WERI-Rb-1 (cell line): ENCODE measurements at regions not wholly inside any gene's neighbourhood (a gene's known extent, or its start where the extent isn't known, plus 50 kb on each side); places are given as distances from the start of the nearest gene placed in this dataset.

Experiments used
- DNase-seq: peaks from one replicate; pipeline ENCODE4 v3.0.0-alpha.2; 2020
- H3K27ac ChIP-seq: fragments of 250-450 bp; sonication (Bioruptor Pico); 2 replicates; pipeline ENCODE4 v1.5.1; 2020; ENCODE audit warnings: mild to moderate bottlenecking, moderate library complexity
- H3K27me3 ChIP-seq: fragments of 250-450 bp; sonication (Bioruptor Pico); 2 replicates; pipeline ENCODE4 v1.5.1; 2021; ENCODE audit warnings: mild to moderate bottlenecking, low read depth, moderate library complexity; ENCODE audit not compliant: insufficient read depth, severe bottlenecking
- H3K36me3 ChIP-seq: fragments of 250-450 bp; sonication (Bioruptor Pico); 2 replicates; pipeline ENCODE4 v1.5.1; 2020; ENCODE audit warnings: mild to moderate bottlenecking, moderate library complexity
- H3K4me3 ChIP-seq: 2 replicates; pipeline ENCODE4 v1.5.1; 2011; ENCODE audit warnings: low read depth, mild to moderate bottlenecking, control low read depth, low read length
- H3K9me3 ChIP-seq: fragments of 250-450 bp; sonication (Bioruptor Pico); 2 replicates; pipeline ENCODE4 v1.5.1; 2021; ENCODE audit warnings: mild to moderate bottlenecking, moderate library complexity; ENCODE audit not compliant: severe bottlenecking
- TF ChIP-seq, protein P1 (sequence below): IDR thresholded peaks from 2 replicates; pipeline ENCODE4 v1.5.1; 2011; ENCODE audit warnings: low read depth, mild to moderate bottlenecking, control low read depth, inconsistent platforms, low read length

DNA sequence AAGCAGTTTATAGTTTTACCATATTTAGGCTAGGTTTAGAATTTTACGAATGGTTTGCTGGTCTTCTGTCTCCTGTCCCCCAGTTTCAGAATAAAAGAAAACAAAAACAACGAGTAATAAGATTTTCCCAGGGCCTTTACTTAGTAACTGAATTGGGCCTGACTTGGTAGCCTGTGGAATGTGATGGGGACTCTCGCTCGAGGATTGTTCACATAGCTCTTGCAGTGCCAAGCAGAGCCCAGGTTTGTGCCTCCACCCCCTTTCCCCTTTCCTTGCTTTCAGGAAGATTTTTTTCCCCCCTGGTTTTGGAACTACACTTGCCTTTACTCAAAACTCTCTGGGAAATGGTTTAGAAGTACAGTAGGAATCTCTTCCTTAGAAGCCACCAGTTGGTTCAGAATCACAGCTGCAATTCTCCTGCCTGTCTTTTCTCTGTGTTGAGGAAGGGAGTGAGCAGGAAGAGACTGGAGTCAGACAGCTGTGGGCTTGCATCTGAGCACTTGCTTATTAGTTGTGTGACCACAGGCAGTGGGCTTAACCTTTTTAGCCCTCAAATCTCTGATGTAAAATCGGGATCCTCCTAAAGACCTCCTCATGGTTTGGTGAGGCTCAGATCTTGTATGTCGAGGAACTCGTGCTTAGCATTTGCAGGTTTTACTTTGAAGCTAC is 501.2 kb downstream of the PCNX1 start:
- Histone ChIP-seq H3K36me3 (no peaks in the 10 kb centered on the region), H3K27me3 (no peaks in the 10 kb centered on the region), H3K27ac (no peak overlapping the region), H3K9me3 (peaks cover 2% of the 10 kb centered on the region), H3K4me3 (no peak overlapping the region)
- TF ChIP-seq, protein P1, sequence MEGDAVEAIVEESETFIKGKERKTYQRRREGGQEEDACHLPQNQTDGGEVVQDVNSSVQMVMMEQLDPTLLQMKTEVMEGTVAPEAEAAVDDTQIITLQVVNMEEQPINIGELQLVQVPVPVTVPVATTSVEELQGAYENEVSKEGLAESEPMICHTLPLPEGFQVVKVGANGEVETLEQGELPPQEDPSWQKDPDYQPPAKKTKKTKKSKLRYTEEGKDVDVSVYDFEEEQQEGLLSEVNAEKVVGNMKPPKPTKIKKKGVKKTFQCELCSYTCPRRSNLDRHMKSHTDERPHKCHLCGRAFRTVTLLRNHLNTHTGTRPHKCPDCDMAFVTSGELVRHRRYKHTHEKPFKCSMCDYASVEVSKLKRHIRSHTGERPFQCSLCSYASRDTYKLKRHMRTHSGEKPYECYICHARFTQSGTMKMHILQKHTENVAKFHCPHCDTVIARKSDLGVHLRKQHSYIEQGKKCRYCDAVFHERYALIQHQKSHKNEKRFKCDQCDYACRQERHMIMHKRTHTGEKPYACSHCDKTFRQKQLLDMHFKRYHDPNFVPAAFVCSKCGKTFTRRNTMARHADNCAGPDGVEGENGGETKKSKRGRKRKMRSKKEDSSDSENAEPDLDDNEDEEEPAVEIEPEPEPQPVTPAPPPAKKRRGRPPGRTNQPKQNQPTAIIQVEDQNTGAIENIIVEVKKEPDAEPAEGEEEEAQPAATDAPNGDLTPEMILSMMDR: no peak
- no peak for DNase-seq

- Histone ChIP-seq H3K27ac (no peak overlapping the region), H3K36me3 (peaks cover 2% of the 10 kb centered on the region; the same call in 1 of the 2 replicates), H3K4me3 (no peak overlapping the region), H3K27me3 (no peaks in the 10 kb centered on the region), H3K9me3 (no peaks in the 10 kb centered on the region)
- no peak for DNase-seq
- TF ChIP-seq, protein P1: no peak
Observed at GRCh38 chr14:71410578-71411284, 503.5 kb downstream of the PCNX1 start.

- H3K4me3 ChIP-seq: no peak overlapping the region
- H3K36me3 ChIP-seq: peaks cover 2% of the 10 kb centered on the region; the same call in 1 of the 2 replicates
- no peak overlapping the region for H3K27ac ChIP-seq
- TF ChIP-seq, protein P1: no peak
- no peaks in the 10 kb centered on the region for H3K9me3 ChIP-seq
- DNase-seq: no peak
- no peaks in the 10 kb centered on the region for H3K27me3 ChIP-seq
Observed at GRCh38 chr14:71411285-71411595, 504.0 kb downstream of the PCNX1 start.

- no peak for DNase-seq
- Histone ChIP-seq H3K27me3 (no peaks in the 10 kb centered on the region), H3K27ac (no peak overlapping the region), H3K9me3 (no peaks in the 10 kb centered on the region), H3K4me3 (no peak overlapping the region), H3K36me3 (peaks cover 2% of the 10 kb centered on the region; the same call in 1 of the 2 replicates)
- TF ChIP-seq, protein P1: no peak
Observed at GRCh38 chr14:71411738-71412137, 504.5 kb downstream of the PCNX1 start.

DNA sequence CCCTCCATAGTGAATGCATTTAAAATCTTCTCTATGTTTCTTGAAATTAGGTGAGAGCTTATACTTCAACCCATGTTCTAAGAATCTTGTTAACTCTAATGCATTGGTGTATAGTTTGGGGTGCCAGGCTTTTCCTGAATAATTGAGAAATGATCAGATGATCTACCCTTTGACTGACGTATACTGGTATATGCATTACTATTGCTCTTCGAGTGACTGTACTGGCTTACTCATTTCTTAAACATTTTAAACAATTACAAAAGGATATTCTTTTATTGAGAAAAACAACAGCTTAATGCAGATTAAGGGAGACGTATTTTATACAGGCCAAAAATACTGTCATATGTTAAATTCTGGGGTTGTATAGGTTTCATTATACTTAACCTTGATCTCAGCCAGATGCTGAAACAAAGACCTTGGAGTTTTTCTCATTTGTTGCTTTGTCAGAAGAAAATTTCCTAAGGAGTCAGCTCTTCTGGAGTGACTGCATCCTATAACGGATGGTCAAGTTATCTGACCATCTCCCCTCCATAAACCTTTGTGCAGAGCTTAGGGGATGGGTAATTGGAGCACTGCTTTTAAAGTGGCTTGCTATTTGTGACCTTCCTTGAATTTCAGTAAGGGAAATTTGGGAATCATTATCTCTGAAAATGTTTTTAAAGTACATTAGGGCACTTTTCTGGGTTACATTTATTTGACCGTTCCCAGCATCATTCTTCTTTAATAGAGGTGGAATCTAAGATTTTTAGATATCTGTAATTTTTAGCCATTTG is 507.6 kb downstream of the PCNX1 start:
- H3K27me3 ChIP-seq: no peaks in the 10 kb centered on the region
- H3K36me3 ChIP-seq: peaks cover 2% of the 10 kb centered on the region; the same call in 1 of the 2 replicates
- H3K9me3 ChIP-seq: no peaks in the 10 kb centered on the region
- H3K27ac ChIP-seq: no peak overlapping the region
- no peak for DNase-seq
- TF ChIP-seq, protein P1: no peak
- H3K4me3 ChIP-seq: no peak overlapping the region
